ENCODE measurements at regions not wholly inside any gene's neighbourhood (a gene's known extent, or its start where the extent isn't known, plus 50 kb on each side); places are given as distances from the start of the nearest gene placed in this dataset.
"Not testable (repeated sequence)": the region's sequence is repeated elsewhere in the genome, so short reads cannot be mapped to it uniquely, and the experiment has no call there.

DNA sequence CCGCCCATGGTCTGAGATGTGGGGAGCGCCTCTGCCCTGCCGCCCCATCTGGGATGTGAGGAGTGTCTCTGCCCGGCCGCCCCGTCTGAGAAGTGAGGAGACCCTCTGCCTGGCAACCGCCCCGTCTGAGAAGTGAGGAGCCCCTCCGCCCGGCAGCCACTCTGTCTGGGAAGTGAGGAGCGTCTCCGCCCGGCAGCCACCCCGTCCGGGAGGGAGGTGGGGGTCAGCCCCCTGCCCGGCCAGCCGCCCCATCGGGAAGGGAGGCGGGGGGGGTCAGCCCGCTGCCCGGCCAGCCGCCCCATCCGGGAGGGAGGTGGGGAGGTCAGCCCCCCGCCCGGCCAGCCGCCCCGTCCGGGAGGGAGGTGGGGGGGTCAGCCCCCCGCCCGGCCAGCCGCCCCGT is 105.5 kb downstream of the CDRT15L2 start:
- not testable (repeated sequence) for TF ChIP-seq CTCF (IDR thresholded peaks at IDR 0.05); ESRRA (CRISPR knock-in tag; IDR thresholded peaks at IDR 0.05; ENCODE audit: borderline replicate concordance)
